Thyroid gland (tissue), 4 donors: ENCODE measurements at regions not wholly inside any gene's neighbourhood (a gene's known extent, or its start where the extent isn't known, plus 50 kb on each side); places are given as distances from the start of the nearest gene placed in this dataset.

ENCODE experiments used
- DNase-seq, 2 donors: peaks; one replicate each; pipeline ENCODE4 v3.0.0-alpha.2; 2019
- H3K27ac ChIP-seq, 3 donors: fragments of 200-600 bp; sonication (generic); 1 replicate in 2 of 3; 2 replicates in 1 of 3; pipeline ENCODE4 v1.5.1; 2016 to 2019; ENCODE audit warnings: mild to moderate bottlenecking in 1 of 3, moderate library complexity in 1 of 3
- H3K27me3 ChIP-seq: fragments of 200-600 bp; sonication (generic); one replicate; pipeline ENCODE4 v1.5.1; 2019
- H3K36me3 ChIP-seq, 2 donors: fragments of 200-600 bp; sonication (generic); one replicate each; pipeline ENCODE4 v1.5.1; 2016 to 2019
- H3K4me1 ChIP-seq, 2 donors: fragments of 200-600 bp; sonication (generic); one replicate each; pipeline ENCODE4 v1.5.1; 2017 to 2019
- H3K4me3 ChIP-seq, 3 donors: fragments of 200-600 bp; sonication (generic); replicated peaks in 1 of 3; 1 replicate in 2 of 3; 2 replicates in 1 of 3; pipeline ENCODE4 v1.5.1; 2016; ENCODE audit warnings: mild to moderate bottlenecking in 1 of 3
- H3K9me3 ChIP-seq: fragments of 200-600 bp; sonication (generic); one replicate; pipeline ENCODE4 v1.5.1; 2017
- POLR2A ChIP-seq, 2 donors: fragments of 450-650 bp; IDR thresholded peaks; one replicate each; pipeline ENCODE4 v1.6.1; 2017; ENCODE audit warnings: antibody characterized with exemption in 2 of 2, mild to moderate bottlenecking in 2 of 2, moderate library complexity in 1 of 2
- WGBS, 2 donors: methylation state at CpG; one replicate each; pipeline ENCODE4 v1.1.5; 2017; 5-methylcytosine and 5-hydroxymethylcytosine counted together
- intact Hi-C: fragments of 100-400 bp; cut with DNase I; formaldehyde crosslinking; loops from one replicate; pipeline ENCODE4 v1.15.1; 2023
- TF ChIP-seq, protein P1 (sequence below), 6 experiments: fragments of 200-600 bp in 3 of 6; fragments of 450-650 bp in 3 of 6; sonication (generic) in 3 of 6; IDR thresholded peaks; one replicate each; pipeline ENCODE4 v1.5.1; 2016 to 2019; ENCODE audit warnings: antibody characterized with exemption in 6 of 6, mild to moderate bottlenecking in 2 of 6, inconsistent platforms in 1 of 6, moderate library complexity in 1 of 6

DNA sequence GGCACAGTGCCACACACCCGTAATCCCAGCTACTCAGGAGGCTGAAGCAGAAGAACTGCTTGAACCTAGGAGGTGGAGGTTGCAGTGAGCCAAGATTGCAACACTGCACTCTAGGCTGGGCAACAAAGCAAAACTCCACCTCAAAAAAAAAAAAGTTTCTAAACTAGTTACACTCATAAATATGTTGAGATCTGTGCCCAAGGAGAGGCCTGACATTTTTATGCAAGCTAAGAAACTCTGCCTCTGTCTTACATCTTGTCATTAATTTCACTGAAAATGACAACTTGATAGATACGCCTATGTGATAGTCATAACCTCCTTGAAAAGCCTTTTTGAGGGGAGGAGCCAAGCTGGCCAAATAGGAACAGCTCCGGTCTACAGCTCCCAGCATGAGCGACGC, 412.7 kb downstream of the STK39 start:
- no peak for DNase-seq
- Histone ChIP-seq H3K27me3 (no peaks in the 10 kb centered on the region), H3K36me3 (no peaks in the 10 kb centered on the region), H3K4me1 (no peaks in the 10 kb centered on the region), H3K9me3 (no peaks in the 10 kb centered on the region), H3K4me3 (no peak overlapping the region), H3K27ac (no peak overlapping the region)
- intact Hi-C loops = no loop called here
- no peak for TF ChIP-seq POLR2A (IDR thresholded peaks at IDR 0.05)
- TF ChIP-seq, protein P1, sequence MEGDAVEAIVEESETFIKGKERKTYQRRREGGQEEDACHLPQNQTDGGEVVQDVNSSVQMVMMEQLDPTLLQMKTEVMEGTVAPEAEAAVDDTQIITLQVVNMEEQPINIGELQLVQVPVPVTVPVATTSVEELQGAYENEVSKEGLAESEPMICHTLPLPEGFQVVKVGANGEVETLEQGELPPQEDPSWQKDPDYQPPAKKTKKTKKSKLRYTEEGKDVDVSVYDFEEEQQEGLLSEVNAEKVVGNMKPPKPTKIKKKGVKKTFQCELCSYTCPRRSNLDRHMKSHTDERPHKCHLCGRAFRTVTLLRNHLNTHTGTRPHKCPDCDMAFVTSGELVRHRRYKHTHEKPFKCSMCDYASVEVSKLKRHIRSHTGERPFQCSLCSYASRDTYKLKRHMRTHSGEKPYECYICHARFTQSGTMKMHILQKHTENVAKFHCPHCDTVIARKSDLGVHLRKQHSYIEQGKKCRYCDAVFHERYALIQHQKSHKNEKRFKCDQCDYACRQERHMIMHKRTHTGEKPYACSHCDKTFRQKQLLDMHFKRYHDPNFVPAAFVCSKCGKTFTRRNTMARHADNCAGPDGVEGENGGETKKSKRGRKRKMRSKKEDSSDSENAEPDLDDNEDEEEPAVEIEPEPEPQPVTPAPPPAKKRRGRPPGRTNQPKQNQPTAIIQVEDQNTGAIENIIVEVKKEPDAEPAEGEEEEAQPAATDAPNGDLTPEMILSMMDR (IDR thresholded peaks at IDR 0.05) = no peak
- WGBS, 2 donors = 94% methylated on average over 5 of the region's 5 CpGs

- Histone ChIP-seq H3K36me3 (no peaks in the 10 kb centered on the region), H3K27ac (no peak overlapping the region), H3K4me1 (no peaks in the 10 kb centered on the region), H3K27me3 (no peaks in the 10 kb centered on the region), H3K9me3 (no peaks in the 10 kb centered on the region), H3K4me3 (no peak overlapping the region)
- intact Hi-C loops = no loop called here
- TF ChIP-seq POLR2A (IDR thresholded peaks at IDR 0.05) = no peak
- TF ChIP-seq, protein P1 (IDR thresholded peaks at IDR 0.05) = no peak
- WGBS, 2 donors = 79 to 81% methylated on average over 4 of the region's 4 CpGs
- no peak for DNase-seq
Observed at GRCh38 chr2:167833294-167833693, 414.1 kb downstream of the STK39 start.

DNA sequence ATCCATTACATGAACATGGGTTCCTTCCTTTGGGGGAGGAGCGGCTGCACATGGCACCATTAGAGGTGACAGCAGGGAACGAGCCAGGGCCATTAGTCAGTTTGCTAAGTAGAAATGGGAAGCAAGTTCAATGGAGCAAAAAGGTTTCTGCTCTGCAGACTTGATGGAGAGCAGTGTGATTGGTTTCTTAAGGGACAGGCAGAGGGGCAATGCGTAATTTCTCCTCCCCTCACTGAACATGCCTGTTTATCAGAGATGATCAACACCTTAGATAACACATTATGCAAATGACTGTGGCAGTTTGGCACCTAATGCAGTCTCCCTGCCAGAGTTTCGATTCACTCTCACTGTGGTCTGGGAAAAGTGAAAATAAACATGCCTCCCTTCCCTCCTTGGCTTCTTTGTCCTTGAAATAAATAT, 414.5 kb downstream of the STK39 start:
- no peak for TF ChIP-seq POLR2A (IDR thresholded peaks at IDR 0.05)
- TF ChIP-seq, protein P1 (IDR thresholded peaks at IDR 0.05) = no peak
- intact Hi-C loops = no loop called here
- Histone ChIP-seq H3K4me3 (no peak overlapping the region), H3K36me3 (no peaks in the 10 kb centered on the region), H3K27ac (no peak overlapping the region), H3K27me3 (no peaks in the 10 kb centered on the region), H3K4me1 (no peaks in the 10 kb centered on the region), H3K9me3 (no peaks in the 10 kb centered on the region)
- no peak for DNase-seq
- WGBS, 2 donors = 55 to 59% methylated on average over 4 of the region's 4 CpGs

DNA sequence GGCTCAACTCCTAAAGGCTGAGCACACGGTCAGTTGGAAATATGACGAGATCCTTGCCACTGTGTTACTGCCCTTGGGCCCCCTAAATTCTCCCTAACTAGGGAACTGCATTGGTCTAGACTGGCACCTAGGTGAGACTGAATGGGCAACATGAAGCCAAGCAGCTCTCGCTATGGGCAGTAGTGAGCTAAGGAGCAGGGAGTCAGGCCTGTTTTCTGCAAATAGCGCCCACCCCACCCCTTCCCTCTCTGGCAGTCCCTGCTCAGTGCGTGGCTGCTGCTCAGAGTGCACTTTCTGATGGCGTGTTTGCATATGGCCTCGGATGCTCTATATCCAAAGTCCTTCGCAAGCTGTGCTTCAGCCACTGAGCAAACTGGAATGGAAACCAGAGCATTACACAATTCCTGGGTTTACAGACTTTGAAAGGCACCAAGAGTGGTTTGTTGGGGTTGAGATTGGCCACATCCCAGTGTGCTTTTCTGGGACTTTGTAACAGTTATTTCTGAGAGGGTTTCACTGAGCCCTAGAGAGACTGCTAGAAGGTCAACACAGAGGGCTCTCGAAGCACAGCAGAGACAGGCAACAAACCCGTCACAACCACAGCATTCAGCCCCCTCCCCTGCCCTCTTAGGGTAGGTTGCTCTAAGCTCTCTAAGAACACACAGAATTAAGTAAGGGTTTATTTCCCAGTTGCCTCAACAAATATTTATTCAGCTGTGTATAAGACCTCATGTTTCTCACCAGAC, 419.9 kb downstream of the STK39 start:
- Histone ChIP-seq H3K36me3 (no peaks in the 10 kb centered on the region), H3K9me3 (no peaks in the 10 kb centered on the region), H3K4me1 (no peaks in the 10 kb centered on the region), H3K4me3 (no peak overlapping the region), H3K27ac (no peak overlapping the region), H3K27me3 (no peaks in the 10 kb centered on the region)
- DNase-seq = no peak
- WGBS, 2 donors = 67 to 72% methylated on average over 10 of the region's 10 CpGs
- intact Hi-C loops = no loop called here
- TF ChIP-seq, protein P1 (IDR thresholded peaks at IDR 0.05) = no peak
- no peak for TF ChIP-seq POLR2A (IDR thresholded peaks at IDR 0.05)

DNA sequence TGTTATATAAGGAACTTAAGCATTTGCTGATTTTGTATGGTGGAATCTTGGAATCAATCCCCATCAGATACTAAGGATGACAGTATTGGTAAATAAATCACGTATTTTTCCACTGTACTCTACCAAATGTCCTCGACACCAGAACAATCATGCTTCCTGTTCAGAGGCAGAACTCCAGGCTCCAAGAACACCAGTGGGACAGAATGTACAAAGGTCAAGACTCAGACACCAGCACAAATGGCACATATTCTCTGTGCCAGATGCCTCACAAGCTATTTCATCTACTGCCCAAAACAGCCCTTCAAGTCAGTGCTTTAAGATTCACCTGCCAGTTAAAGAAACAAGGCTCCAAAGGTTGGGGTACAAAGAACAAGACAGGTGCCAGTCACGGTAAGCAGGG, 420.5 kb downstream of the STK39 start:
- 85% methylated on average over 3 of the region's 3 CpGs for WGBS, 2 donors
- Histone ChIP-seq H3K27ac (no peak overlapping the region), H3K27me3 (no peaks in the 10 kb centered on the region), H3K9me3 (no peaks in the 10 kb centered on the region), H3K4me1 (no peaks in the 10 kb centered on the region), H3K4me3 (no peak overlapping the region), H3K36me3 (no peaks in the 10 kb centered on the region)
- no peak for DNase-seq
- TF ChIP-seq POLR2A (IDR thresholded peaks at IDR 0.05) = no peak
- TF ChIP-seq, protein P1 (IDR thresholded peaks at IDR 0.05) = no peak
- intact Hi-C loops = no loop called here
